ENCODE measurements at regions not wholly inside any gene's neighbourhood (a gene's known extent, or its start where the extent isn't known, plus 50 kb on each side); places are given as distances from the start of the nearest gene placed in this dataset.

DNA sequence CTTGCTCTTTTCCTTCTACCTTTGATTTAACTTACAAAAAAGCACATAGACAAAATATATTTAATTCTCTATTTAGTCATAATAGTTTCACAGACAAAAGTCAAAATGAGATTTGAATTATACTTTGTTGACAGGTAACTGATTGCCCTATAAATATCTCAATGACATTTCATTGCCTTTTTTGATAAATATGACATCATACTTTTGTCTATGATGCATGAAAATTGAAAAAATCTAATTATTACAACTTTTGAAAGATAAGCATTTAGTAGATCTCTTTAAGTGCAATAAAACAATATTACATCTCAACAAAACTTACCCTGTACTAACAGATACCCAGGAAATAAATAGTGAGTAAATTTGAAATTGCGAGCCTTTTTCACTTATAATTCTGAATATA is 147.9 kb downstream of the SERPINI1 start:
- DNase-seq, result no peak
- no peak overlapping the region for H3K27ac ChIP-seq
- in situ Hi-C loops (cut with HindIII; ENCODE audit: low pct_ligation_motif_present, low sequenced_read_pairs), result no loop called here
- no peak overlapping the region for H3K4me3 ChIP-seq (ENCODE audit: low read depth, low read length)
- no peaks in the 10 kb centered on the region for H3K36me3 ChIP-seq (replicated peaks)
- no peaks in the 10 kb centered on the region for H3K27me3 ChIP-seq (replicated peaks)
- TF ChIP-seq CTCF (IDR thresholded peaks at IDR 0.05; ENCODE audit: low read depth, low read length, missing control alignments), result no peak

- in situ Hi-C loops (cut with HindIII; ENCODE audit: low pct_ligation_motif_present, low sequenced_read_pairs), result no loop called here
- Histone ChIP-seq H3K27ac (no peak overlapping the region), H3K27me3 (replicated peaks) (no peaks in the 10 kb centered on the region), H3K4me3 (ENCODE audit: low read depth, low read length) (no peak overlapping the region), H3K36me3 (replicated peaks) (no peaks in the 10 kb centered on the region)
- TF ChIP-seq CTCF (IDR thresholded peaks at IDR 0.05; ENCODE audit: low read depth, low read length, missing control alignments), result peak; percentile 46
- peak; percentile 8 for DNase-seq
Observed at GRCh38 chr3:167882057-167882667, 146.6 kb downstream of the SERPINI1 start.

DNA sequence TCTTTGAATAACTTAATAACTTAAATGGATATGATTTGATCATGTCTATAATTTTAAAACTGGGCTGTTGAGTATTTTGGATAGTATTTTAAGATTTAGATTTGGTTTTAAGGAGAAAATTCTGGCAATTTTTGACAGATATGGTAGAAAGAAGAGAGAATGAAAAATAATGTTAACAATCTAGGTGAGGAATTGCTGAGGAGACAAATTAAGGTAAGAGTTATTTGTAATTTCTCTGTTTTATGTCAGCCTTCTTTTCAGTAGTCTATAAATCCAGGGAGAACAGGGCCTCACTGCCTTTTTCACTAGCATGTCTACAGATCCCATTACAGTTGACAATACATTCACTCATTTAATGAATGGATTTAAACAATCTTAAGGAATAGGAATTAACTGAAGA is 144.7 kb downstream of the SERPINI1 start:
- H3K27me3 ChIP-seq (replicated peaks), result no peaks in the 10 kb centered on the region
- no peak for DNase-seq
- no peak for TF ChIP-seq CTCF (IDR thresholded peaks at IDR 0.05; ENCODE audit: low read depth, low read length, missing control alignments)
- H3K4me3 ChIP-seq (ENCODE audit: low read depth, low read length), result no peak overlapping the region
- in situ Hi-C loops (cut with HindIII; ENCODE audit: low pct_ligation_motif_present, low sequenced_read_pairs), result no loop called here
- no peak overlapping the region for H3K27ac ChIP-seq
- H3K36me3 ChIP-seq (replicated peaks), result no peaks in the 10 kb centered on the region

DNA sequence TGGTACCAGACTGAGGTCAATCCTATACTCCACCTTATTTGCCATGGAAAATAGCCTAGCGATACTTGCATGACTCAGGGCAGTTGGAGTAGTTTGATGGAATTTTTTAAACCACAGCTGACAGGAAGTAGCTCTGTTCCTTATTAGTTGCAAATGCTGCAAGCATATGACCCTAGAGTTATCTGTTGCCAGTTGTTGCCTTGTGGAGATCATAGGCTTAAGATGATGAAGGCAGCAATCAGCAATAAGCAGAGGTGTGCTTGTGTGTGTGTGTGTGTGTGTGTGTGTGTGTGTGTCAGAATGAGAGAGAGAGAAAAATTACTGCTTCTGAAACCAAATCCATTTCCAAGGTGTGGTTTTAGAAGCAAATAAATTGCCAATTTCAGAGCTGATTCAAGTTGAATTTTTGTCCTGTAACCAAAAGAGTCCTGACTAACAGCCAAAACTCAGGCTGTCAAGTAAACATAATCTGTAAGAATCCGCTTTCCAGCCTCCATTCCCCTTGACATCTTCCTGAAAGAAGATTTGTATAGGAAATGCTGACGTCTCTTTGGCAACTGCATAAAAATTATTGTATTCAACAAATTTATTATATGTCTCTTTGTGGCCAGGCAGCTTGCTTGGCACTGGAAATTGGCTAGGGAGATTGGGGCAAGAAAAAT is 141.2 kb downstream of the SERPINI1 start:
- Histone ChIP-seq H3K4me3 (ENCODE audit: low read depth, low read length) (no peak overlapping the region), H3K27ac (no peak overlapping the region), H3K27me3 (replicated peaks) (no peaks in the 10 kb centered on the region), H3K36me3 (replicated peaks) (no peaks in the 10 kb centered on the region)
- in situ Hi-C loops (cut with HindIII; ENCODE audit: low pct_ligation_motif_present, low sequenced_read_pairs), result no loop called here
- DNase-seq, result peak; percentile 65
- TF ChIP-seq CTCF (IDR thresholded peaks at IDR 0.05; ENCODE audit: low read depth, low read length, missing control alignments), result no peak
